ENCODE measurements at regions not wholly inside any gene's neighbourhood (a gene's known extent, or its start where the extent isn't known, plus 50 kb on each side); places are given as distances from the start of the nearest gene placed in this dataset.

DNA sequence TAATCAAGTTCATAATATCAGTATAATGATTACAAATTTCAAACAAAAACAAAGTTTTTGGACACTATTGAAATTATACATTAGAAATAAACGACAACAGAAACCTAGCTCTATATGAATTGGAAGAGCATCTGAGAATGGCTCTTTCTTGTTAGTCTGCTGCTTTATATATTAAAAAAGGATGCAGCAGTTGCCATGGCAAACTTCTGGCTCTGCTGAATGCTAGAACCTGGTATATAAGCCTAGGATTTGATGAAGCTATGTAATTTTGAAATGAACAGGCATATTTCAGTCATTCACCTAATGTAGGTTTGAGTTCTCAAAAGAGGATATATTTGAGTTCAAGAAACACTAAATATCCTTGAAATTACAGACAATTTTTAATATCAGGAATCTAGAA lies 252.7 kb upstream of the KCNMB2 start:
- TF ChIP-seq SIN3A (IDR thresholded peaks at IDR 0.05; ENCODE audit: borderline replicate concordance, insufficient read depth, low read length) (no peak), FOXP2 (optimal IDR thresholded peaks at IDR 0.05; ENCODE audit: borderline replicate concordance, extremely low read depth, extremely low read length, insufficient read depth) (no peak), TAF1 (IDR thresholded peaks at IDR 0.05; ENCODE audit: borderline replicate concordance, insufficient read depth, low read length) (no peak), POLR2AphosphoS5 (IDR thresholded peaks at IDR 0.05; ENCODE audit: low read depth, low read length) (no peak)
- TF ChIP-seq, protein P1, sequence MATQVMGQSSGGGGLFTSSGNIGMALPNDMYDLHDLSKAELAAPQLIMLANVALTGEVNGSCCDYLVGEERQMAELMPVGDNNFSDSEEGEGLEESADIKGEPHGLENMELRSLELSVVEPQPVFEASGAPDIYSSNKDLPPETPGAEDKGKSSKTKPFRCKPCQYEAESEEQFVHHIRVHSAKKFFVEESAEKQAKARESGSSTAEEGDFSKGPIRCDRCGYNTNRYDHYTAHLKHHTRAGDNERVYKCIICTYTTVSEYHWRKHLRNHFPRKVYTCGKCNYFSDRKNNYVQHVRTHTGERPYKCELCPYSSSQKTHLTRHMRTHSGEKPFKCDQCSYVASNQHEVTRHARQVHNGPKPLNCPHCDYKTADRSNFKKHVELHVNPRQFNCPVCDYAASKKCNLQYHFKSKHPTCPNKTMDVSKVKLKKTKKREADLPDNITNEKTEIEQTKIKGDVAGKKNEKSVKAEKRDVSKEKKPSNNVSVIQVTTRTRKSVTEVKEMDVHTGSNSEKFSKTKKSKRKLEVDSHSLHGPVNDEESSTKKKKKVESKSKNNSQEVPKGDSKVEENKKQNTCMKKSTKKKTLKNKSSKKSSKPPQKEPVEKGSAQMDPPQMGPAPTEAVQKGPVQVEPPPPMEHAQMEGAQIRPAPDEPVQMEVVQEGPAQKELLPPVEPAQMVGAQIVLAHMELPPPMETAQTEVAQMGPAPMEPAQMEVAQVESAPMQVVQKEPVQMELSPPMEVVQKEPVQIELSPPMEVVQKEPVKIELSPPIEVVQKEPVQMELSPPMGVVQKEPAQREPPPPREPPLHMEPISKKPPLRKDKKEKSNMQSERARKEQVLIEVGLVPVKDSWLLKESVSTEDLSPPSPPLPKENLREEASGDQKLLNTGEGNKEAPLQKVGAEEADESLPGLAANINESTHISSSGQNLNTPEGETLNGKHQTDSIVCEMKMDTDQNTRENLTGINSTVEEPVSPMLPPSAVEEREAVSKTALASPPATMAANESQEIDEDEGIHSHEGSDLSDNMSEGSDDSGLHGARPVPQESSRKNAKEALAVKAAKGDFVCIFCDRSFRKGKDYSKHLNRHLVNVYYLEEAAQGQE (IDR thresholded peaks at IDR 0.05; ENCODE audit: insufficient read depth in 1 of 2, low read depth in 2 of 2, low read length in 2 of 2) = no peak

DNA sequence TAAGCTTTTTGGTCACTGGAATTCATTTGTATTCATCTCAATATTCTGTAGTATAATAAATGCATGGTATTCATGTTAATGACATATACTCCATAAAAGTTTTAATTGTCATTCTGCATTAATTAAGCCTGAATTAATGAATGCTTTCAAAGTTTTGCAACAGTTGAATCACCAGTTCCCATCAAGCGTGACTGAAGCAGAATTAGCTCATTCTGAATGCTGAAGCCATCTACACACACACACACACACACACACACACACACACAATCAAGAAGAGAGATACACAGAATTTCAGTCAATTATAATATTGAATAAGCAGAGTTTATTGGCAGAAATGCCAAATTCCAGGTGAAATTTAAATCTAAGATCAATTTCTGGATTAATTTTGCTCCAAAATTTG lies 252.1 kb upstream of the KCNMB2 start:
- TF ChIP-seq SIN3A (IDR thresholded peaks at IDR 0.05; ENCODE audit: borderline replicate concordance, insufficient read depth, low read length) = no peak
- no peak for TF ChIP-seq TAF1 (IDR thresholded peaks at IDR 0.05; ENCODE audit: borderline replicate concordance, insufficient read depth, low read length)
- TF ChIP-seq FOXP2 (optimal IDR thresholded peaks at IDR 0.05; ENCODE audit: borderline replicate concordance, extremely low read depth, extremely low read length, insufficient read depth) = no peak
- no peak for TF ChIP-seq POLR2AphosphoS5 (IDR thresholded peaks at IDR 0.05; ENCODE audit: low read depth, low read length)
- TF ChIP-seq, protein P1 (IDR thresholded peaks at IDR 0.05; ENCODE audit: insufficient read depth in 1 of 2, low read depth in 2 of 2, low read length in 2 of 2) = no peak

DNA sequence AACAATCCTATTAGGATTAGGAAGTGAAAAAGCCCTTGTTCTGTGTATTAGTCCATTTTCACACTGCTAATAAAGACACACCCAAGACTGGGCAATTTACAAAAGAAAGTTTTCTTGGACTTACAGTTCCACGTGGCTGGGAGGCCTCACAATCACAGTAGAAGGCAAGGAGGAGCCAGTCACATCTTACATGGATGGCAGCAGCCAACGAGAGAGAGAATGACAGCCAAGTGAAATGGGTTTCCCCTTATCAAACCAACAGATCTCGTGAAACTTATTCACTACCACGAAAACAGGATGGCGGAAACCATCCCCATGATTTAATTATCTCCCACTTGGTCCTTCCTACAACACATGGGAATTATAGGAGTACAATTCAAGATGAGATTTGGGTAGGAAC lies 248.2 kb upstream of the KCNMB2 start:
- TF ChIP-seq POLR2AphosphoS5 (IDR thresholded peaks at IDR 0.05; ENCODE audit: low read depth, low read length) (no peak), SIN3A (IDR thresholded peaks at IDR 0.05; ENCODE audit: borderline replicate concordance, insufficient read depth, low read length) (no peak), FOXP2 (optimal IDR thresholded peaks at IDR 0.05; ENCODE audit: borderline replicate concordance, extremely low read depth, extremely low read length, insufficient read depth) (no peak), TAF1 (IDR thresholded peaks at IDR 0.05; ENCODE audit: borderline replicate concordance, insufficient read depth, low read length) (no peak)
- TF ChIP-seq, protein P1 (IDR thresholded peaks at IDR 0.05; ENCODE audit: insufficient read depth in 1 of 2, low read depth in 2 of 2, low read length in 2 of 2) = no peak

DNA sequence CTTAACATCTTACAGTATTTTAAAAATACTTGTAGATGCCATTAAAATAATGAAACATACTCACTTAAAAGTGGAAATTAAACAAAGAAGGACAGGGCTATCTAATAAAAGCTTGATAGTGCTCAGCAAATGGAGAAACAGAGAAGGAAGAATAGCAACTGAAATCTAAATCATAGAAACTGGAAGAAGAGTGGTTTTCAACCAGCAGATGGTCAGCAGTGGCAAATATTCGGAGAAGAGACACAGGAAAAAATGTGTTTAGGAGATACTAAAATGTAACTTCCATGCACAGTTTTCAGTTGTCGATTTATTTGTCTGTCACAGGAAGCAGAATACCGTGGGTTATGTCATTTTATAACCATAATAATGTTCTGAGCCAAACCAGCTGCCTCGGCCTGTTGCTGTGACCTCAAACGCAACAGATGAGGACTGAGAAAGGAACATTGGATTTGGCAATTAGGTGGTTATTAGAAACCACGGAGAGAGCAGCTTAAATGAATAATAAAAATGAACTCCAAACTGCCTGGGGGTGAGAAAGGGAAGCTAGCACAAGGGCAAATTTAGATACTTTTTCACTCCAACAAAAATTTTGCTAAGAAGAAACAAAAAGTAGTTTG lies 246.6 kb upstream of the KCNMB2 start:
- no peak for TF ChIP-seq SIN3A (IDR thresholded peaks at IDR 0.05; ENCODE audit: borderline replicate concordance, insufficient read depth, low read length)
- no peak for TF ChIP-seq TAF1 (IDR thresholded peaks at IDR 0.05; ENCODE audit: borderline replicate concordance, insufficient read depth, low read length)
- TF ChIP-seq, protein P1 (IDR thresholded peaks at IDR 0.05; ENCODE audit: insufficient read depth in 1 of 2, low read depth in 2 of 2, low read length in 2 of 2) = no peak
- TF ChIP-seq FOXP2 (optimal IDR thresholded peaks at IDR 0.05; ENCODE audit: borderline replicate concordance, extremely low read depth, extremely low read length, insufficient read depth) = no peak
- no peak for TF ChIP-seq POLR2AphosphoS5 (IDR thresholded peaks at IDR 0.05; ENCODE audit: low read depth, low read length)
